NCI-H2029 (cell line): ENCODE measurements at regions not wholly inside any gene's neighbourhood (a gene's known extent, or its start where the extent isn't known, plus 50 kb on each side); places are given as distances from the start of the nearest gene placed in this dataset.
A peak's percentile ranks its signal among the peaks of the same experiment; 100 is the strongest.
"Not testable (repeated sequence)": the region's sequence is repeated elsewhere in the genome, so short reads cannot be mapped to it uniquely, and the experiment has no call there.

Experiments used
- DNase-seq: peaks from one replicate; lab custom pipeline; 2025; lab: John Stamatoyannopoulos, UW

GRCh38 chr7:97234494-97234893 lies 117.0 kb downstream of the SDHAF3 start:
- not testable (repeated sequence) for DNase-seq

DNA sequence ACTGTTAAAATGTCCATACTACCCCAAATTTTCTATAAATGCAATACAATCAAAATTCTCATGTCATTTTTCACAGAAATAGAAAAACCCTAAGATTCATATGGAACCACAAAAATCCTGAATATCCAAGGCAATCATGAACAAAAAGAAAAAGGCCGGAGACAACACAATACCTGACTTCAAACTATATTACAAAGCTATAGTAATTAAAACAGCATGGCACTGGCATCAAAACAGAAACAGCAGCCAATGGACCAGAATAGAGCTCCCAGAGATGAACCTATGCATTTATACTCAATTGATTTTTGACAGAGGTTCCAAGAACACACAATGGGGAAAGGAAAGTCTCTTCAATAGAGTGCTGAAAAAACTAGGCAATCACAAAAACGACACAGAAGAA lies 128.8 kb downstream of the SDHAF3 start:
- DNase-seq = no peak

DNA sequence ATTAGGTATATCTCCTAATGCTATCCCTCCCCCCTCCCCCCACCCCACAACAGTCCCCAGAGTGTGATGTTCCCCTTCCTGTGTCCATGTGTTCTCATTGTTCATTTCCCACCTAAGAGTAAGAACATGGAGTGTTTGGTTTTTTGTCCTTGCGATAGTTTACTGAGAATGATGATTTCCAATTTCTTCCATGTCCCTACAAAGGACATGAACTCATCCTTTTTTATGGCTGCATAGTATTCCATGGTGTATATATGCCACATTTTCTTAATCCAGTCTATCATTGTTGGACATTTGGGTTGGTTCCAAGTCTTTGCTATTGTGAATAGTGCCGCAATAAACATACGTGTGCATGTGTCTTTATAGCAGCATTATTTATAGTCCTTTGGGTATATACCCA lies 140.7 kb downstream of the SDHAF3 start:
- not testable (repeated sequence) for DNase-seq

GRCh38 chr7:97269741-97270140 lies 152.2 kb downstream of the SDHAF3 start:
- no peak for DNase-seq

GRCh38 chr7:97270280-97270679 lies 152.8 kb downstream of the SDHAF3 start:
- DNase-seq = no peak

DNA sequence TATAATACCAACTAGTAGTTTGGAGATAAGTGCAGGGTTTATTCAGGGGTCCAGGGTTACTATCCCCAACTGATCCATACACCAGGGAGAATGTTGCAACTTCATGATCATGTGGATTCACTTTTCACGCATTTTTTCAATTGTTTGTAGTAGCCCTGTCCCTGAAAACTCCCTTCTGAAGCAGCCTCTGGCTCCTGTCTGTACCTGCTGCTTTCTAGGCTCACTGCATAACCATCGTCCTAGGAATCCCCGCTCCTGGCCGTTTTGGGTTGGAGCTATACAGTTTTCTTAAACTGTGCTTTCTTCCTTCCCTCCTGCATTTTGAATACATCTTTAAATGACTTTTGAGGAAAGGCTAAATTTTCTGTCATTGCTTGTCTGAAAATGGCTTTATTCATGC lies 154.1 kb downstream of the SDHAF3 start:
- DNase-seq = no peak

DNA sequence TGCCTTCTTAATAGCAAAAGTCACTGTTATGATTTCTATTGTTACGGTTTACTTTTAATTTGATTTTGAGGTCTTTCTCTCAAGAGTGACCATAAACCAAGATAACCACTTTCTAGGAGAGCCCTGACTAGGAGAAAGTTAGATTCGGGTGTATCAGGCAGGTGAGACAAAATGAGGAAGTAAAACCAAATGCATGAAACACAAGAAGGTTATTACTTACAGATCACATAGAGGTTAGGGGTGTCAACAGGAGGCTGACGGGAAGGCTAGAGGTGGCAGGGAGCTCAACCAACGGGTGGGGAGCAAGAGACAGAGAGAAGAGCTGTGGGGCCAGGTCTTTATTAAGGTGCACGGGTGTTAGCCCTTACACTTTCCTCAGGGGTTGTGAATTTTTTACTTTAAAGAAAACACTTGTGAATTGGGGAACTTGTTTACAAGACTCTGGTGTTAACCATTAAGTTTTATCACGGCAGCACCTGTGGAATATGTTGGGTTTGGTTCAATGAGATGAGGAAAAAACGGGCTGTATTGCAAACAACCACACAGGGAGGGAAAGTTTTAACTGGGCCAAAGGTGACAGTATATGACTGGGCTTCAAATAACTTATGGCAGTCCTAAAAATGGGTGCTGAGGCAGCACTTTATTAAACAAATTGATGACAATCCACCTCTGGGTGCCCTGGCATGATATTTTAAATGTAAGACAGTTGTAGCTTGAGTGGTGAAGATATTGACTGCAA lies 154.9 kb downstream of the SDHAF3 start:
- DNase-seq = no peak

DNA sequence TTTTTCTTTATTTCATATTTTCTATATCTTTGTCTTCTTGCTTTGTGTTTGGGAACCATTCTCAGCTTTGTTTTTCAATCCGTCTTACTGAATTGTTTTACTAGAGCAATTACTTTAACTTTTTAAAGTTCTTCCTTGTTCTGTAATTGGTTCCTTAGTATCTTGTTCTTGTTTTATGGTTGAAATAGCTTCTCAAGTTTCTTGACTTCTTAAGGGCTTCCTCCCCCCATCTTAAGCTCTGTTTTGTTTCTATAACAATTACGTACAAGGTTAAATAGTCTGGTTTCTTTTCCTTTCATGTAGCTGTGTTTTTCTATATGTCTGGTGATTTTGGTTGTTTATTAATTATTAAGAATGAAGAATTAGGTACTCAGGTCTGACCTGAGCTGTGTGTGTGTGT lies 158.0 kb downstream of the SDHAF3 start:
- DNase-seq = no peak

DNA sequence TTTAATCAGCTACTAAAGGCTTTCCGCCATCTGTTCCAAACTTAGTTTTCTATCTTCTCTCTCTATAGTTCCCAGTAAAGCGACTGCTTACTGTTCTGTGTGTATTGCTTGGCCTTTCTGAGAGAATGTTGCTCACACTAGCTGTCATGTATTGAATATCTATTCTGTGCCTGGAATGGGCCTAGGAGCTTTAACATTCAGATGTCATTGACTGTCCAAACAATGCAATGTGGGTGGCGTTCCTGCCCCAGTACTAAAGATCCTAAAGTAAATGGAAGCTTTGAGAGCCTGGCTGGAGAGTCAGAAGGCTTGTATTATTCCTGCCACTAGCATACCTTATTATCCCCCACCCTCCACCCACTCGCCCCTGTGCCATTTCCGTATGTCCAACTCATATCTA lies 163.5 kb downstream of the SDHAF3 start:
- no peak for DNase-seq

- DNase-seq = no peak
These were observed 167.8 kb downstream of the SDHAF3 start for GRCh38 chr7:97285348-97285747.

GRCh38 chr7:97293031-97293430 lies 175.5 kb downstream of the SDHAF3 start:
- DNase-seq = no peak

DNA sequence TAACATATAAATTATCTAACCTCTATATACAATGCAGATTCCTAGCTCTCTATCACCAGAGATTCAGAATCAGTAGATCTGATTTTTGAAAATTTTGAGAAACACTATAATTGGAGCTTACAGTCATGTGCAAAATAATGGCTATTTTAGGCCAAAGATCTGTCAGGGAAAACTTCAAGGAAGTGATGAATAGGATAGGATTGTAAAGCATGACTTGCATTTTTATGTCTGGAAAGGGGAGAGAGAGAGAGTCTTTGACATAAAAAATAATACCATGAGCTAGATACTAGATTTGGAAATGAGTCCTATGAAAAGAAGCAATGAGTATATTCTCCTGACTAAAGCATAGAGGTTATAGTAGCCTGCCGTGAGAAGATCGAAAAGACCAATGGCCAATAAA lies 181.1 kb downstream of the SDHAF3 start:
- DNase-seq = no peak

GRCh38 chr7:97305589-97305988 lies 188.1 kb downstream of the SDHAF3 start:
- no peak for DNase-seq

- peak; percentile 5 for DNase-seq
These were observed 190.1 kb downstream of the SDHAF3 start for GRCh38 chr7:97307521-97308108.

- DNase-seq = no peak
These were observed 196.4 kb downstream of the SDHAF3 start for GRCh38 chr7:97313900-97314299.

- no peak for DNase-seq
These were observed 200.1 kb downstream of the SDHAF3 start for GRCh38 chr7:97317575-97317974.

DNA sequence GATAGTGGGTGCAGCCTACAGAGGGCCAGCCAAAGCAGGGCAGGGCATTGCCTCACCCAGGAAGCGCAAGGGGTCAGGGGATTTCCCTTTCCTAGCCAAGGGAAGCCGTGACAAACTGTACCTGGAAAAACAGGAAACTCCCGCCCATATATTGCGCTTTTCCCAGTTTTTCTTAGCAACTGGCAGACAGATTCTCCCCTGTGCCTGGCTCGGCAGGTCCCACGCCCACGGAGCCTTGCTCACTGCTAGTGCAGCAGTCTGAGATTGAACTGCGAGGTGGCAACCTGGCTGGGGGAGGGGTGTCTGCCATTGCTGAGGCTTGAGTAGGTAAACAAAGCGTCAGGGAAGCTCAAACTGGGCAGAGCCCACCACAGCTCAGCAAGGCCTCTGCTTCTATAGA lies 212.4 kb downstream of the SDHAF3 start:
- not testable (repeated sequence) for DNase-seq

- DNase-seq = no peak
These were observed 220.4 kb downstream of the SDHAF3 start for GRCh38 chr7:97337849-97338248.

- peak; percentile 61 for DNase-seq
These were observed 225.0 kb downstream of the SDHAF3 start for GRCh38 chr7:97342512-97342911.

- no peak for DNase-seq
These were observed 228.9 kb downstream of the SDHAF3 start for GRCh38 chr7:97346349-97346748.

DNA sequence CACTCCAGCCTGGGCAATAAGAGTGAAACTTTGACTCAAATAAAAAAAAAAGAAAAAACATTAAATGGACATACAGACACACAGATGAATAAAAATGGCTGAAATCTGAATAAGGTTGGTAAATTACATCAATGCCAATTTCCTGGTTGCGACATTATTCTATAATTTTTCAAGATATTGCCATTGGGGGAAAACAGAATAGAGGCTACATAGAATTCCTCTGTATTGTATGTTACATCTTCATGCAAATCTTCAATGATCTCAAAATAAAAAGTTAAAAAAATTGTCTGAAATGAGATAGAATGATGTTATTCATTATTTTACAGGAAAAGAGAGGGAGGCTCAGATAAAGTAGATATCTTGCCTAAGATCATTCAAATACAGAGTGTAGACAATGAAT lies 234.0 kb downstream of the SDHAF3 start:
- DNase-seq = no peak

GRCh38 chr7:97357459-97357858 lies 240.0 kb downstream of the SDHAF3 start:
- no peak for DNase-seq

DNA sequence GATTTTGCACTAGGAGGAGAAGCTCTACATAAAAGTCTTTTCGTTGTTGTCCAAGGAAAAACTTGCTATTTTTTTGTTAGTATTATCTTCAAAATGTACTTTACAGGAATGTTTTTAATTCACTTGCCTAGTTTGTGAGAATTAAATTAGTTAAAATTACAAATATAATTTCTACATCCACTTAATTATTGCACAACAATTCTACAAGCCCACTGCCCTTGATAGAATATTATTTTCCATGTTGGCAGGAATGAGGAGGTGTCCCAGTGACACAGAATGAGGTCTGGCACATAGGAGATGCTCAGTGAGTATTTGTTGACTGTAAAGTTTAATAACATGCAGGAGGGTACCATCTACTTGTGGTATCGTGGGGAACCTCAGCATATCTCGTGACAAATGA lies 255.4 kb downstream of the SDHAF3 start:
- no peak for DNase-seq

- DNase-seq = no peak
These were observed 256.2 kb downstream of the SDHAF3 start for GRCh38 chr7:97373736-97374135.
